ENCODE measurements at regions not wholly inside any gene's neighbourhood (a gene's known extent, or its start where the extent isn't known, plus 50 kb on each side); places are given as distances from the start of the nearest gene placed in this dataset.

DNA sequence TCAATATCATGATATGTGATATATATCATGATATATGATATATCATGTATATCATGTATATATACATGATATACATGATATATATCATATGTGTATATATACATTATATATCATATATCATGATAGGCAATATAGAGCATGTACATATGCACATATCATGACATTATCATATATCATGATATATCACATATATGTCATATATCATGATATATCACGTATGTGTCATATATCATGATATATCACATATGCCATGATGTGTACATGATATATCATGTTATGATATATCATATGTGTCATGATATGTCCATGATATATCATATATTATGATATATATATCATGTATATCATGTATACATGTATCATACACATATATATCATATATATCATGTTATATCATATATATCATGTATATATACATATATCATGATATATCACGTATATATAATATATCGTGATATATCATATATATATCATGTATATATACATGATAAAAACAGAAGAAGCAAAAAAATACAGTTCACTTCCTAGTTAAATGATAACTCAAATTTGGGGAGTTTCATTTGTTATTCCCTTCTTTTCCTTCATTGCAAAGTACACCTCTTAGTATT lies 670.1 kb upstream of the EPHA5 start:
- H3K4me3 ChIP-seq (ENCODE audit: low read depth, low read length): no peak overlapping the region
- no peak for DNase-seq (ENCODE audit: low read depth)

DNA sequence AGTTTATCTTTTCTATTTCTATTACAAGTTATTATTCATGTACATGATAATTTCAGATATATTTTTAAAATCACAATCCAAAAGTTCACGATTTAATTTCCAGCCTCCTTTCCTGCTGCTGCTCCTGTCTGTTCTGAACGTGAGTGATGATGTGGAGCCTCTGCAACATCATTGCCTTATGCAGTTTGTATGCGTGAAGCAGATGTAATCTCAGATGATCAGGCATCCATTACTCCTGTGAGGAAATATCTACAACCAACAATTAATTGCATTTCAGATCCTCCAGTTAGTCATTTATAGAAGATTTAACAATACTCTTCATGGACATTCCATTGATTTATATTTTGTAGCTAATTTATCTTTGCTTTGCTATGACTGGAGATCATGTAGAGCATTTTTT lies 668.7 kb upstream of the EPHA5 start:
- no peak for DNase-seq (ENCODE audit: low read depth)
- TF ChIP-seq, protein P1, sequence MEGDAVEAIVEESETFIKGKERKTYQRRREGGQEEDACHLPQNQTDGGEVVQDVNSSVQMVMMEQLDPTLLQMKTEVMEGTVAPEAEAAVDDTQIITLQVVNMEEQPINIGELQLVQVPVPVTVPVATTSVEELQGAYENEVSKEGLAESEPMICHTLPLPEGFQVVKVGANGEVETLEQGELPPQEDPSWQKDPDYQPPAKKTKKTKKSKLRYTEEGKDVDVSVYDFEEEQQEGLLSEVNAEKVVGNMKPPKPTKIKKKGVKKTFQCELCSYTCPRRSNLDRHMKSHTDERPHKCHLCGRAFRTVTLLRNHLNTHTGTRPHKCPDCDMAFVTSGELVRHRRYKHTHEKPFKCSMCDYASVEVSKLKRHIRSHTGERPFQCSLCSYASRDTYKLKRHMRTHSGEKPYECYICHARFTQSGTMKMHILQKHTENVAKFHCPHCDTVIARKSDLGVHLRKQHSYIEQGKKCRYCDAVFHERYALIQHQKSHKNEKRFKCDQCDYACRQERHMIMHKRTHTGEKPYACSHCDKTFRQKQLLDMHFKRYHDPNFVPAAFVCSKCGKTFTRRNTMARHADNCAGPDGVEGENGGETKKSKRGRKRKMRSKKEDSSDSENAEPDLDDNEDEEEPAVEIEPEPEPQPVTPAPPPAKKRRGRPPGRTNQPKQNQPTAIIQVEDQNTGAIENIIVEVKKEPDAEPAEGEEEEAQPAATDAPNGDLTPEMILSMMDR (IDR thresholded peaks at IDR 0.05; ENCODE audit: low read depth, low read length, missing control alignments): no peak
- in situ Hi-C loops (cut with HindIII; ENCODE audit: low sequenced_read_pairs): no loop called here

More for the DNA sequence above, 670.1 kb upstream of the EPHA5 start:
- TF ChIP-seq, protein P1 (IDR thresholded peaks at IDR 0.05; ENCODE audit: low read depth, low read length, missing control alignments): no peak
- in situ Hi-C loops (cut with HindIII; ENCODE audit: low sequenced_read_pairs): no loop called here

DNA sequence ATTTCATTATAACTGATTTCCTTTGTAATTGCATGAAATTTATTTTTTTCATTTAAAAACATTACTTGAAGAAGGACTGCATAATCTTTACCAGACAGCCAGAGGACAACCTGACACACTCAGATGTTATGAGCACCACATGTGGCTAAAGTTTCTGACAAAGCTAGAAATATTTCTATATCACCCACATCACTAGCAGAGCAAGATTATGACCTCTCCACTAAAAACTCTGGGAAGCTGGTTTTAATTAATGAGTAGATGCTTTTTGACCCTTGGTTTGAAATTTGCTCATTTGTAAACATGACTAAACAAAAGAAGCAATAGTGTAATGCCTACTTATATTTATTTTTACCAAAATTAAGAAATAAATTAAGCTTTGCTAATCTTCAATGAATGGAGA lies 661.5 kb upstream of the EPHA5 start:
- H3K4me3 ChIP-seq (ENCODE audit: low read depth, low read length): no peak overlapping the region
- TF ChIP-seq, protein P1 (IDR thresholded peaks at IDR 0.05; ENCODE audit: low read depth, low read length, missing control alignments): no peak
- no peak for DNase-seq (ENCODE audit: low read depth)
- in situ Hi-C loops (cut with HindIII; ENCODE audit: low sequenced_read_pairs): no loop called here

More for the DNA sequence above, 668.7 kb upstream of the EPHA5 start:
- H3K4me3 ChIP-seq (ENCODE audit: low read depth, low read length): no peak overlapping the region

DNA sequence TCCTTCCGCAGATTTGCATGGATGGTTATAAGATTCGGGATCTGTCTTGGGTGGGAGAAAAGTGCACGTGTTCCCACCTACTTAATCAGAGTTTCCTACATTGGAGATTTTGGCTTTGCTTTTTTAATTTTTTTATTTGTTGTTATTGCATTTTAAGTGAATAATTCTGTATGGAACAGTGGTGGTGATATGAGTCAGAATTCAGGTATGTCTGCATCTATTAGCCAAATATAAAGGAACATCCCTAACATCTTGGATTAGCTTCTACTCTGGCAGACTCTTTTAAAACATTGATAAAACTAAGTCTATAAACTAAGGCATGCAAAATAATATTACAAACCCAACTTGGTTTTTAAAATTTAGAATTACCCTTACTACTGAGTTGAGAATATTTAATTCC lies 659.8 kb upstream of the EPHA5 start:
- TF ChIP-seq, protein P1 (IDR thresholded peaks at IDR 0.05; ENCODE audit: low read depth, low read length, missing control alignments): no peak
- peak; percentile 24 for DNase-seq (ENCODE audit: low read depth)
- in situ Hi-C loops (cut with HindIII; ENCODE audit: low sequenced_read_pairs): no loop called here
- no peak overlapping the region for H3K4me3 ChIP-seq (ENCODE audit: low read depth, low read length)

DNA sequence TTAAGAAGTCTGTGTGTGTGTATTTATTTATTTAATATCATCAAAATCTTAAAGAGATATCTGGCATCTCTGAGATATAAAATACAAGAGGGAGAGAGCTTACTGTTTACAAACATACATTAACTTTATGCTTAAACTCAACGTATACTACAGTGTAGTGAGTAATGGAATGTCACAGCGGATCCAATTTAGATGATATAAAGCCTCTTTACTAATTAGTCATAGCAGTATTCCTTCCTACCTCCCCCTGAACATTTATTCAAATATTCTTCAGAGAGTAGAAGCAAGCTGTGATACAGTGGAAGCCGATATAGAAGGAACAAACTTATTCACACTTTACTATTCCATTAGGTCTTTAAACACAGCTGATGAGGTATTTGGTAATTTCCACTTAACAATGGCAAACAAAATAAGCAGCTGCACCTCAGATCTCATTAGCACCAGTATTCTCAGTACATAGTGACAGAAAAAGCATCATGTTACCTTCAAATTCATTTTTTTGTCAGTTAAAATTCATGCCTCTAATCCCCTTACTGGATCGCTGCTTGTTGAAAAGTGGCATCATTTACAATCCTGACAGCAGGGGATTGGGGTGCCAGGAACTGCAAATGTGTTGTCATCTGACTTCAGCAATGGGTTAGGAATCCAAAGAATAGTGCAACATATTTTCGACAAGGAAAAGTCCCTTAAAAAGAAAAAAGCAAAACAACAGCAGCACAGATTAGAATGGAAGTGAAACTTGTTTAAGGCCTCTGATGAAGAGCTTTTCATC lies 658.7 kb upstream of the EPHA5 start:
- TF ChIP-seq, protein P1 (IDR thresholded peaks at IDR 0.05; ENCODE audit: low read depth, low read length, missing control alignments): no peak
- in situ Hi-C loops (cut with HindIII; ENCODE audit: low sequenced_read_pairs): no loop called here
- no peak overlapping the region for H3K4me3 ChIP-seq (ENCODE audit: low read depth, low read length)
- no peak for DNase-seq (ENCODE audit: low read depth)

DNA sequence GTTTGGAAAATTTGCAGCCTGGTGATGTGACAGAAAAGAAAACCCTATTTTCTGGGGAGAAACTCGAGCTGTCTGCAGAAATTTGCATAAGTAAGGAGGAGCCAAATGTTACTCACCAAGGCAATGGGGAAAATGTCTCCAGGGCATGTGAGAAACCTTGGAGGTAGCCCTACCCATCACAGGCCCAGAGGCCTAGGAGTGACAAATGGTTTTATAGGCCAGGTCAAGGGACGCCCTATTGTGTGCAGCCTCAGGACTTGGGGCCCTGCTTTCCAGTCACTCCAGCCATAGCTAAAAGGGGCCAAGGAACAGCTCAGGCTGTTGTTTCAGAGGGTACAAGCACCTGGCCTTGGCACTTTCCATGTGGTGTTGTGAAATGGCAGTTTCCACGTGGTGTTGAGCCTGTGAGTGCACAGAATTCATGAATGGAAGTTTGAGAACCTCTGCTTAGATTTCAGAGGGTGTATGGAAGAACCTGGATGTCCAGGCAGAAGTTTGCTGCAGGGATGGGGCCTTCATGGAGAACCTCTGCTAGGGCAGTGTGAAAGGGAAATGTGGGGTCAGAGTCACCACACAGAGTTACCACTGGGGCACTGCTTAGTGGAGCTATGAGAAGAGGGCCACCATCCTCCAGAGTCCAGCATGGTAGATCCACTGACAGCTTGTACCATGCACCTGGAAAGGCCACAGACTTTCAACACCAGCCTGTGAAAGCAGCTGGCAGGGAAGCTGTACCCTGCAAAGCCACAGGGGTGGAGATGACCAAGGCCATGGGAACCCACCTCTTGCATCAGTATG lies 637.6 kb upstream of the EPHA5 start:
- H3K4me3 ChIP-seq (ENCODE audit: low read depth, low read length): no peak overlapping the region
- no peak for DNase-seq (ENCODE audit: low read depth)
- TF ChIP-seq, protein P1 (IDR thresholded peaks at IDR 0.05; ENCODE audit: low read depth, low read length, missing control alignments): no peak
- in situ Hi-C loops (cut with HindIII; ENCODE audit: low sequenced_read_pairs): no loop called here

All from astrocyte of the cerebellum (primary cell).